Right lobe of liver (tissue), 6 donors: ENCODE measurements at regions not wholly inside any gene's neighbourhood (a gene's known extent, or its start where the extent isn't known, plus 50 kb on each side); places are given as distances from the start of the nearest gene placed in this dataset.
"Not testable (repeated sequence)": the region's sequence is repeated elsewhere in the genome, so short reads cannot be mapped to it uniquely, and the experiment has no call there.

ENCODE experiments used
- ATAC-seq, 4 donors: fragments of 200-7000 bp; cut with Tn5 transposase; one replicate each; pipeline ENCODE4 v1.9.1; 2020; ENCODE audit warnings: mild to moderate bottlenecking in 4 of 4, moderate library complexity in 4 of 4
- DNase-seq, 3 donors: peaks; one replicate each; pipeline ENCODE4 v3.0.0-alpha.2; 2020
- H3K27ac ChIP-seq, 3 donors: fragments of 200-600 bp; one replicate each; pipeline ENCODE4 v1.8.0; 2022
- H3K27me3 ChIP-seq, 2 donors: fragments of 200-600 bp; one replicate each; pipeline ENCODE4 v1.8.0; 2022
- H3K36me3 ChIP-seq, 4 donors: fragments of 200-600 bp; sonication (generic) in 1 of 4; one replicate each; pipeline versions ENCODE4 v1.5.1 to v1.8.0; 2017 to 2022; ENCODE audit warnings: control low read depth in 1 of 4
- H3K4me1 ChIP-seq, 4 donors: fragments of 200-600 bp; sonication (generic) in 1 of 4; one replicate each; pipeline versions ENCODE4 v1.5.1 to v1.8.0; 2017 to 2022; ENCODE audit warnings: control low read depth in 1 of 4
- H3K4me3 ChIP-seq, 3 donors: fragments of 200-600 bp; one replicate each; pipeline ENCODE4 v1.8.0; 2022
- H3K9me3 ChIP-seq, 4 donors: fragments of 200-600 bp; sonication (generic) in 1 of 4; one replicate each; pipeline versions ENCODE4 v1.5.1 to v1.8.0; 2017 to 2022; ENCODE audit warnings: control low read depth in 1 of 4
- POLR2A ChIP-seq: fragments of 450-650 bp; IDR thresholded peaks from one replicate; pipeline ENCODE4 v1.6.1; 2017; ENCODE audit warnings: antibody characterized with exemption, mild to moderate bottlenecking
- WGBS: methylation state at CpG from one replicate; pipeline ENCODE4 v1.1.6; 2018; ENCODE audit warnings: low coverage, low lambda C conversion rate; ENCODE audit not compliant: insufficient coverage; ENCODE audit errors: missing lambda C conversion rate; 5-methylcytosine and 5-hydroxymethylcytosine counted together
- intact Hi-C, 2 donors: fragments of 100-400 bp; cut with DNase I; formaldehyde crosslinking; loops; one replicate each; pipeline versions ENCODE4 v1.11.2 to v1.14.1; 2022
- TF ChIP-seq, protein P1 (sequence below), 4 donors: fragments of 200-600 bp in 3 of 4; fragments of 450-650 bp in 1 of 4; IDR thresholded peaks; one replicate each; pipeline versions ENCODE4 v1.5.1 to v1.8.0; 2016 to 2022; ENCODE audit warnings: antibody characterized with exemption in 4 of 4, mild to moderate bottlenecking in 2 of 4
- donor health status: DM: no; HTN: yes; CAD: no.
- donor health status: DM: no; HTN: no; CAD: no.
- donor health status: DM: no; HTN: no; CAD: no.
- donor health status: DM: no; HTN: yes; CAD: no.
- donor health status: DM: no; HTN: yes; CAD: no.

GRCh38 chr10:95137990-95138625, 55.9 kb upstream of the ACSM6 start:
- DNase-seq, H3K36me3 ChIP-seq, H3K9me3 ChIP-seq, intact Hi-C loops, H3K27me3 ChIP-seq, ATAC-seq, H3K4me3 ChIP-seq: not testable (repeated sequence)
- Histone ChIP-seq H3K27ac (peak overlapping the region in 1 of 3 donors; percentile 31), H3K4me1 (peaks cover 0 to 13% (median 4%) of the 10 kb centered on the region in 4 donors)
- 27% methylated on average over 1 of the region's 1 CpG for WGBS

DNA sequence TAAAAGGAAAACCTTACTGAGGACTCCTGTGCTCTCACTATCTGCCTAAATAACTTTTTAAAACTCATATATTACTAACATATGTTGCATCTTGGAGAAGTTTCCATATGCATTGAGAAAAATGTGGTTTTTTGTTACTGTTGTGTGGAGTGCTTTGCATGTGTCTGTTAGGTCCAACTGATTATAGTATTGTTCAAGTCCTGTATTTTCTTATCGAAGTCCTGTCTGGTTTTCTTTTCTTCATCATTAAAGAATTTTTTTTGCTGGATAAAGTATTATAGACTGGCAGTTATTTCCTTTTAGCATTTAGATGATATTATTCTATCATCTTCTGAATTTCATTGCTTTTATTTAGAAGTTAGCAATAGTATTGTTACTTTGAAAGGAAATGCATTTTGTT, 59.5 kb upstream of the ACSM6 start:
- DNase-seq (no peak), ATAC-seq (no peak)
- intact Hi-C loops: no loop called here
- Histone ChIP-seq H3K4me1 (peaks cover 0 to 22% (median 7%) of the 10 kb centered on the region in 4 donors), H3K27me3 (no peaks in the 10 kb centered on the region), H3K27ac (no peak overlapping the region), H3K4me3 (no peak overlapping the region), H3K36me3 (no peaks in the 10 kb centered on the region), H3K9me3 (no peaks in the 10 kb centered on the region)
- no peak for TF ChIP-seq POLR2A
- TF ChIP-seq, protein P1, sequence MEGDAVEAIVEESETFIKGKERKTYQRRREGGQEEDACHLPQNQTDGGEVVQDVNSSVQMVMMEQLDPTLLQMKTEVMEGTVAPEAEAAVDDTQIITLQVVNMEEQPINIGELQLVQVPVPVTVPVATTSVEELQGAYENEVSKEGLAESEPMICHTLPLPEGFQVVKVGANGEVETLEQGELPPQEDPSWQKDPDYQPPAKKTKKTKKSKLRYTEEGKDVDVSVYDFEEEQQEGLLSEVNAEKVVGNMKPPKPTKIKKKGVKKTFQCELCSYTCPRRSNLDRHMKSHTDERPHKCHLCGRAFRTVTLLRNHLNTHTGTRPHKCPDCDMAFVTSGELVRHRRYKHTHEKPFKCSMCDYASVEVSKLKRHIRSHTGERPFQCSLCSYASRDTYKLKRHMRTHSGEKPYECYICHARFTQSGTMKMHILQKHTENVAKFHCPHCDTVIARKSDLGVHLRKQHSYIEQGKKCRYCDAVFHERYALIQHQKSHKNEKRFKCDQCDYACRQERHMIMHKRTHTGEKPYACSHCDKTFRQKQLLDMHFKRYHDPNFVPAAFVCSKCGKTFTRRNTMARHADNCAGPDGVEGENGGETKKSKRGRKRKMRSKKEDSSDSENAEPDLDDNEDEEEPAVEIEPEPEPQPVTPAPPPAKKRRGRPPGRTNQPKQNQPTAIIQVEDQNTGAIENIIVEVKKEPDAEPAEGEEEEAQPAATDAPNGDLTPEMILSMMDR (IDR thresholded peaks at IDR 0.05): no peak
- WGBS: 93% methylated on average over 1 of the region's 1 CpG

DNA sequence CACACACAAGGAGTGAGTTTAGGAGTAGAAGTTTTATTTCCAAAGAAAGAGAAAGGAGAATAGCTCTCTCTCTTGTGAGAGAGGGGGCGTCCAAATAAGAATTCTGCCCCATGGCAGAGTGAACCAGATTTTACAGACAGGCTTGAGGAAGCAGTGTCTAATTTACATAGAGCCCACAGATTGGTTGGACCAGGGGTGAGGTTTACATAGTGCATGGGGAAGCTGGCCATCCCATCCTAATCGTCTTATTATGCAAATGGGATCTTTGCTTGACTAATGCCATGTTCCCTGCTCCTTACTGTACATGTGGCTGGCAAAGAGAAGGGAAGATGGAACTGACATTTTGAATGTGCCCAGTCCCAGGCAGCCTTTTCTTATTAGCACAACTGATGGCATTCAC, 60.0 kb upstream of the ACSM6 start:
- Histone ChIP-seq H3K27me3 (no peaks in the 10 kb centered on the region), H3K27ac (no peak overlapping the region), H3K9me3 (no peaks in the 10 kb centered on the region), H3K36me3 (no peaks in the 10 kb centered on the region), H3K4me1 (peaks cover 0 to 18% (median 7%) of the 10 kb centered on the region in 4 donors), H3K4me3 (no peak overlapping the region)
- TF ChIP-seq, protein P1 (IDR thresholded peaks at IDR 0.05): no peak
- TF ChIP-seq POLR2A: no peak
- ATAC-seq (no peak), DNase-seq (no peak)
- 72% methylated on average over 2 of the region's 2 CpGs for WGBS
- intact Hi-C loops: no loop called here

DNA sequence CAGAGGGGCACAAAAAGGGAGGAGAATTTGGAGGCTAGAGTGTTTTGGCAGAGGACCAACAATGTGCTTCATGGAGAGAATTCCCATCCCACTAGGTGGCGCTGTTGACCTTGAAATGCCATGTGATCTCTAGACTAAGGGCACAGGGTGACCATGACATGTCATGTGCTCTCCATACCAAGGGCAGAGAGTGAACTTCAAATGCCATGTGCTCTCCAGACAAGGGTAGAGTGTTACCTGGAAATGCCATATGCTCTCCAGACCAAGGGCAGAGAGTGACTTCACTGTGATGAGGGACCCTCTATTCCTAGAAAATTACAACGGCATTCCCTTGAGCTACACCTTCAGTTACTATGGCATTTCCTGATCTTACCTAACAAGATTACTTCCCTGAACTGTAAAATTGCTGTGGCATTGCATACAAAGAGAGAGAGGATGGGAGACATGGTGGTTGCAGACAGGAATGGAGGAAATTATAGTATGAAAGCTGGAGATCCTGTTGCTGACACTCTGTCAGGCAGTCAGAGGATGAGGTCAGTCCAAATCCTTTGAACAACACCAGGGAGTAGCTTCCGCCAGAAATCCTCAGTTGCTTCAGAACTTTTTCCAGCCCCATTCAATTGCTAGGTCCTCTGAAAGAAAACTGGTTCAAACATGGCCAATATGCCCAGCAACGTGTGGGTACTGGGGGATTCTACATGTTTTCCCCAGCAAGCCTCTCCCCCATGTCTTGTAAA, 60.9 kb upstream of the ACSM6 start:
- DNase-seq (peak; percentile 70 to 90 (median 73)), ATAC-seq (peak; percentile 93 to 98 (median 97))
- TF ChIP-seq, protein P1 (IDR thresholded peaks at IDR 0.05): peak; percentile 77 to 89 (median 85)
- no peak for TF ChIP-seq POLR2A
- no peaks in the 10 kb centered on the region for H3K9me3 ChIP-seq
- H3K27me3 ChIP-seq: no peaks in the 10 kb centered on the region
- no peaks in the 10 kb centered on the region for H3K36me3 ChIP-seq
- intact Hi-C loops: no loop called here
- H3K27ac ChIP-seq: peak overlapping the region in 1 of 3 donors; percentile 41
- H3K4me1 ChIP-seq: peaks cover 0 to 15% (median 3%) of the 10 kb centered on the region in 4 donors
- WGBS: 74% methylated on average over 3 of the region's 4 CpGs
- H3K4me3 ChIP-seq: no peak overlapping the region

GRCh38 chr10:95130429-95130828, 61.1 kb upstream of the CYP2C8 start:
- H3K9me3 ChIP-seq, H3K4me3 ChIP-seq, H3K36me3 ChIP-seq, DNase-seq, intact Hi-C loops, H3K27me3 ChIP-seq: not testable (repeated sequence)
- H3K4me1 ChIP-seq: peaks cover 0 to 15% (median 3%) of the 10 kb centered on the region in 4 donors
- WGBS: 85% methylated on average over 2 of the region's 2 CpGs
- peak overlapping the region in 1 of 3 donors; percentile 43 for H3K27ac ChIP-seq
- peak in 1 of 4 donors; percentile 12 for ATAC-seq
